Lung (tissue), 11 donors: ENCODE measurements at regions not wholly inside any gene's neighbourhood (a gene's known extent, or its start where the extent isn't known, plus 50 kb on each side); places are given as distances from the start of the nearest gene placed in this dataset.
A peak's percentile ranks its signal among the peaks of the same experiment; 100 is the strongest.

Experiments
- ATAC-seq: fragments of 200-7000 bp; cut with Tn5 transposase; one replicate; pipeline ENCODE4 v1.9.1; 2020; ENCODE audit warnings: moderate number of reproducible peaks; ENCODE audit not compliant: insufficient read depth, low FRiP score
- DNase-seq, 3 donors: peaks; one replicate each; pipeline ENCODE4 v3.0.0-alpha.2; 2013 to 2017
- H3K27ac ChIP-seq, 2 donors: one replicate each; pipeline ENCODE4 v1.5.1; 2013; ENCODE audit warnings: mild to moderate bottlenecking in 2 of 2, moderate library complexity in 2 of 2, control low read depth in 1 of 2, inconsistent platforms in 1 of 2, low read depth in 1 of 2, low read length in 1 of 2
- H3K27me3 ChIP-seq, 3 donors: one replicate each; pipeline ENCODE4 v1.5.1; 2013; ENCODE audit warnings: low read length in 2 of 3; ENCODE audit not compliant: control insufficient read depth in 3 of 3, insufficient read depth in 3 of 3
- H3K36me3 ChIP-seq, 4 donors: one replicate each; pipeline ENCODE4 v1.5.1; 2013; ENCODE audit warnings: low read length in 4 of 4, mild to moderate bottlenecking in 1 of 4, moderate library complexity in 1 of 4; ENCODE audit not compliant: control insufficient read depth in 4 of 4, insufficient read depth in 4 of 4
- H3K4me1 ChIP-seq, 5 donors: one replicate each; pipeline ENCODE4 v1.5.1; 2013; ENCODE audit warnings: low read length in 5 of 5, mild to moderate bottlenecking in 2 of 5, moderate library complexity in 1 of 5; ENCODE audit not compliant: control insufficient read depth in 5 of 5, insufficient read depth in 5 of 5
- H3K4me3 ChIP-seq: one replicate; pipeline ENCODE4 v1.5.1; 2013; ENCODE audit warnings: mild to moderate bottlenecking, control low read depth, moderate library complexity
- H3K9ac ChIP-seq, 2 donors: one replicate each; pipeline ENCODE4 v1.5.1; 2013; ENCODE audit warnings: low read length in 2 of 2, control low read depth in 1 of 2; ENCODE audit not compliant: insufficient read depth in 1 of 2
- H3K9me3 ChIP-seq, 4 donors: one replicate each; pipeline ENCODE4 v1.5.1; 2013; ENCODE audit warnings: low read length in 3 of 4, mild to moderate bottlenecking in 1 of 4, moderate library complexity in 1 of 4; ENCODE audit not compliant: control insufficient read depth in 4 of 4, insufficient read depth in 3 of 4
- CTCF ChIP-seq: IDR thresholded peaks from 2 replicates; pipeline ENCODE4 v1.5.1; 2012; ENCODE audit warnings: mild to moderate bottlenecking; ENCODE audit errors: control extremely low read depth, extremely low read depth
- WGBS, 2 donors: extraction: QIAGEN DNeasy Blood & Tissue Kit; methylation state at CpG; one replicate each; pipeline ENCODE4 v1.1.7; 2013; 5-methylcytosine and 5-hydroxymethylcytosine counted together
- donor health status: control.
- donor health status: control.
- donor health status: Bipolar disorder and iron deficiency.
- donor health status: healthy.
- donor health status: DM: yes; HTN: yes; CAD: no.

- DNase-seq (no peak), ATAC-seq (no peak)
- H3K4me3 ChIP-seq, result no peak overlapping the region
- H3K27ac ChIP-seq, result no peak overlapping the region
- no peaks in the 10 kb centered on the region for H3K36me3 ChIP-seq
- 87 to 89% methylated on average over 3 of the region's 3 CpGs for WGBS, 2 donors
- no peak overlapping the region for H3K9ac ChIP-seq
- H3K4me1 ChIP-seq, result peaks cover 0 to 7% (median 0%) of the 10 kb centered on the region in 5 donors
- H3K27me3 ChIP-seq, result no peaks in the 10 kb centered on the region
- no peak for TF ChIP-seq CTCF
- H3K9me3 ChIP-seq, result peaks cover 0 to 1% (median 0%) of the 10 kb centered on the region in 4 donors
These were observed 305.4 kb downstream of the BMP4 start for GRCh38 chr14:53651096-53651740.

GRCh38 chr14:53646925-53647324 lies 309.7 kb downstream of the BMP4 start:
- no peaks in the 10 kb centered on the region for H3K27me3 ChIP-seq
- no peaks in the 10 kb centered on the region for H3K4me1 ChIP-seq
- ATAC-seq (no peak), DNase-seq (no peak)
- no peak for TF ChIP-seq CTCF
- H3K4me3 ChIP-seq, result no peak overlapping the region
- no peak overlapping the region for H3K27ac ChIP-seq
- H3K9me3 ChIP-seq, result no peaks in the 10 kb centered on the region
- H3K36me3 ChIP-seq, result no peaks in the 10 kb centered on the region
- H3K9ac ChIP-seq, result no peak overlapping the region

- Histone ChIP-seq H3K4me1 (peaks cover 0 to 4% (median 0%) of the 10 kb centered on the region in 5 donors), H3K4me3 (no peak overlapping the region), H3K27ac (no peak overlapping the region), H3K9ac (no peak overlapping the region), H3K9me3 (no peaks in the 10 kb centered on the region), H3K27me3 (no peaks in the 10 kb centered on the region), H3K36me3 (no peaks in the 10 kb centered on the region)
- DNase-seq, result peak; percentile 44 to 84 (median 65)
- no peak for ATAC-seq
- no peak for TF ChIP-seq CTCF
- 69 to 73% methylated on average over 4 of the region's 4 CpGs for whole genome bisulfite sequencing, 2 donors
These were observed 315.9 kb downstream of the BMP4 start for GRCh38 chr14:53640695-53641094.

GRCh38 chr14:53638966-53639365 lies 317.7 kb downstream of the BMP4 start:
- no peaks in the 10 kb centered on the region for H3K36me3 ChIP-seq
- no peak overlapping the region for H3K4me3 ChIP-seq
- ATAC-seq, result no peak
- H3K27ac ChIP-seq, result no peak overlapping the region
- 91% methylated on average over 1 of the region's 1 CpG for WGBS, 2 donors
- no peak overlapping the region for H3K9ac ChIP-seq
- H3K4me1 ChIP-seq, result peaks cover 0 to 4% (median 0%) of the 10 kb centered on the region in 5 donors
- H3K9me3 ChIP-seq, result no peaks in the 10 kb centered on the region
- H3K27me3 ChIP-seq, result no peaks in the 10 kb centered on the region
- peak in 1 of 3 donors; percentile 38 for DNase-seq
- no peak for TF ChIP-seq CTCF
